ENCODE measurements at regions not wholly inside any gene's neighbourhood (a gene's known extent, or its start where the extent isn't known, plus 50 kb on each side); places are given as distances from the start of the nearest gene placed in this dataset.

- H4K20me1 ChIP-seq (replicated peaks; ENCODE audit: control insufficient read depth, extremely low read depth, insufficient read depth, low read length): no peaks in the 10 kb centered on the region
- H2AFZ ChIP-seq (ENCODE audit: low read depth, low read length): no peak overlapping the region
- dilution Hi-C loops (cut with MboI; ENCODE audit: extremely low pct_ligation_motif_present, low sequenced_read_pairs): no loop called here
- H3K79me2 ChIP-seq (ENCODE audit: control insufficient read depth, insufficient read depth, low read length): no peaks in the 10 kb centered on the region
- no peak overlapping the region for H3K27ac ChIP-seq (ENCODE audit: insufficient read depth, low read depth, low read length)
- intact Hi-C loops (cut with micrococcal nuclease): no loop called here
- no peak for FAIRE-seq
- H3K36me3 ChIP-seq (ENCODE audit: control insufficient read depth in 2 of 2, extremely low read depth in 1 of 2, insufficient read depth in 2 of 2, low read length in 2 of 2): no peaks in the 10 kb centered on the region
- CTCF ChIA-PET: no interaction called here
- no peaks in the 10 kb centered on the region for H3K27me3 ChIP-seq (ENCODE audit: control insufficient read depth in 2 of 2, insufficient read depth in 2 of 2, low read length in 2 of 2)
- BruUV-seq (replicated peaks): no TSS peak
- no peak overlapping the region for H3K4me2 ChIP-seq (ENCODE audit: insufficient read depth, low read length)
- no peaks in the 10 kb centered on the region for H3K4me1 ChIP-seq (ENCODE audit: control insufficient read depth, extremely low read depth, insufficient read depth, low read length)
- no peak overlapping the region for H3K4me3 ChIP-seq (replicated peaks in 1 of 3; ENCODE audit: insufficient read depth in 1 of 3, low read depth in 1 of 3, low read length in 3 of 3)
- POLR2A ChIA-PET: no interaction called here
- DNase-seq (ENCODE audit: low read depth, low spot score): no peak
- TF ChIP-seq MAX (IDR thresholded peaks at IDR 0.05; ENCODE audit: insufficient read depth, insufficient read length) (no peak), JUN (IDR thresholded peaks at IDR 0.05; ENCODE audit: borderline replicate concordance, insufficient read depth, insufficient read length, low read depth) (no peak), GATA2 (IDR thresholded peaks at IDR 0.05; ENCODE audit: insufficient read depth, insufficient read length, low read depth, low read length) (no peak), FOS (IDR thresholded peaks at IDR 0.05; ENCODE audit: borderline replicate concordance, insufficient read depth, low read length) (no peak), EZH2 (IDR thresholded peaks at IDR 0.05; ENCODE audit: borderline replicate concordance, low read depth, low read length, severe bottlenecking) (no peak), CTCF (IDR thresholded peaks at IDR 0.05; ENCODE audit: extremely low read depth in 1 of 2, insufficient read depth in 1 of 2, low read depth in 1 of 2, low read length in 2 of 2) (no peak), MYC (IDR thresholded peaks at IDR 0.05; ENCODE audit: low read depth, low read length) (no peak), POLR2AphosphoS5 (IDR thresholded peaks at IDR 0.05; ENCODE audit: insufficient read depth, low read depth, low read length) (no peak), POLR2A (IDR thresholded peaks at IDR 0.05; ENCODE audit: low read depth, low read length) (no peak)
- no peaks in the 10 kb centered on the region for H3K9me1 ChIP-seq (replicated peaks; ENCODE audit: control insufficient read depth, extremely low read depth, insufficient read depth, low read length)
- H3K9ac ChIP-seq (replicated peaks; ENCODE audit: extremely low read depth, insufficient read depth, low read length): no peak overlapping the region
- H3K9me3 ChIP-seq (replicated peaks; ENCODE audit: control insufficient read depth, insufficient read depth, low read length): no peaks in the 10 kb centered on the region
Measured at GRCh38 chr4:20463176-20463430, 211.4 kb downstream of the SLIT2 start.

Data from endothelial cell of umbilical vein (primary cell).